GM19324 (cell line): ENCODE measurements at regions not wholly inside any gene's neighbourhood (a gene's known extent, or its start where the extent isn't known, plus 50 kb on each side); places are given as distances from the start of the nearest gene placed in this dataset.

Source experiments
- ATAC-seq: cut with Tn5 transposase; IDR thresholded peaks from one replicate; pipeline ENCODE4 v1.9.1; 2021; ENCODE audit warnings: mild to moderate bottlenecking, moderate library complexity; ENCODE audit not compliant: unreplicated experiment, low FRiP score

DNA sequence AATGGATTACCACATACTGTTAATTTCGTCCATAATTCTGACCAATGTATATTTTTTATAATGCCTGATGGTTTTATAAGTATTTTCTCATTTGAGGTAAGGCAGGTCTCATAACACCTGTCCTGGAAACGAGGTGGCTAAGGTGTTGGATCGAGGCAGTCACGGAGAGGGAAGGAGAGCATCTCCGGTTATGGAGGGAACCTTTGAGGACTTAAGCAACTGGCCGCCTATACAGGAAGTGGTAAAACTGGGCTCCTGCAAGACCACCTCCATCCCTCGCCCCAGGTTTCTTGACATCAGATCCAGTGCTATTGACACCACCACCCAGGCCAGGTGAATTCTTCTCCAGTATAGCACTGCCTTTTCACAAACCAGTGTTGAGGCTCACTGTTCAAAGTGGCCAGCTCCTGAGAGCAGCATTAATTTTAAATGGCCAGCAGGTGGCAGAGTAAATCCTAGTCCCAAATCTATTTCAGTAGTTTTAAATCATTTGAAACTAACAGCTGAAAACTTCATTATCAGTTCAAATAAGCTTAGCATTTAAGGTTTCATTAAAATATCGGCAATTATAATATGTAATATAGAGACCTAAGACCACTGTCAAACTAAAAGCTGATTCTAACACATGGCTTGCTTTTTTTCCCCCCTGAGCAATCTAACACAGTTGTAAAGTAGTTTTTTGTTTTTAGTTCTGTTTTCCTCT lies 100.8 kb downstream of the PPM1A start:
- peak; percentile 62 for ATAC-seq

DNA sequence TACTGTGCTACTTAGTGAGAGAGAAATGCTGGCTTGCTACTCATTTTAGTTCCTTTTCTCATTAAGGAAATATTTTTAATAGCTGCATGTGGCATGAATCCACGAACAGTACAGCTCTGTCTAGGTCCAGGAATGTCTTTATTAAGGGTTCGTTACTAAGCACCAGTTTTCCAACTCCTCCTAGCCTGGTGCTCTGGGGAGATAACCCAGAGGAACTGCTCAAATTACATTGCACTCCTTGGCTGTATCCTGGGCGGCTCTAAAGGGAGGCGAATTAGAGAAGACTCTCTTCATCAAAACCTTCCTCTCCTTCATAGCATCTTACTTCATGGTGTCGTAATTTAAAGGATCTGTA lies 101.3 kb downstream of the PPM1A start:
- no peak for ATAC-seq

DNA sequence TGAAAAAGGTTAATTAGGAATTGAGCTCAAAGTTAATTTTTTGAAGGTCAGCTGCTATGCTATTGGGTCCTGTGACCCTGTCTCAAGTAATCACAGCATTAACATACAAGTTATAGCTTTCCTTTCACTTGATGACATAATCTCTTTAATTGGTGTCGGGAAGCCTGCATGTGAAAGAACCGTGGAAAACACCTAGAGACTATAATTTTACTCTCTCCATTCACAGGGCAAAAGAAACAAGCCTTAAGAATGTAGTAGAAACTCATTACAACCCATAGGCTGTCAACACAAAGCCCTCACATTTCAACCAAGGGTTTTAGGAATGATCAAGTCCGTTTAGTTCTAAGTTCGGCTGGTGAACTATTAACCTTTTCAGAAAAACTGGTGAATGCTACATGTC lies 104.4 kb downstream of the PPM1A start:
- no peak for ATAC-seq

DNA sequence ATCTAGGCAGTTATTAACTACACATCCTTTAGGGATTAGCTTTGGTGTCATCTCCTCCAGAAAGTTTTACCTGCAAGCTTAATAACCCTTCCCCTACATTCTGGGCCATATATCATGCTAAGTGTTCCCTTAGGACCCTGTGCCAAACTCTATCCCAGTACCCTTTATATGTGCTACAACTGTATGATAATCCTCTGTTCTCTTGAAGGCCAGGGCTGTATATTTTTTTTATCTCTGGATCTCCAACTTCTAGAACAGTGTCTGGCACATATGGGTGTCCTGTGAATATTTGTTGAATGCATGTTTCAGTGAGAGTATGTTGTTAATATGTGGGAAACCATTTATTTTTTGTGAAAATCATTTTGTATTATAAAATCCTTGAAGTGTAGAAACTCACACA lies 106.7 kb downstream of the PPM1A start:
- ATAC-seq, result no peak

DNA sequence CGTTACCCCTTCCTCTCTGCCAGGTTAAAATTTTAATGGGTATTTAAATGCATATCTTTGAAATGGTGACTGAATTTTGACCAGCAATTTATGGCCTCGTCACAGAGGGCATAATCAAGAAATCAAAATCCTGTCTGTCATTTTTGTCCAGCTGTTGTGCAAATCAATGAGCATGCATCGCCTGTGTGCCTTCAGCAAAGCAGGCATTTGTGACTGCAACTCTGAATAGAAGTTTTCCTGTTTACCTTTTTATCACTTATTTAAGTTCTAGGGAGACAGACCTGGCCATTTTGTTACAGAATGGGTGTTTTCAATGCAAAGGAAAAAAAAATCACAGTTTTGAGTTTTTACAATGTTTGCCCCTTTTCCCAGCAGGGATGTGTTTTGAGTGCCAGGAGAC lies 107.4 kb downstream of the PPM1A start:
- ATAC-seq, result no peak

DNA sequence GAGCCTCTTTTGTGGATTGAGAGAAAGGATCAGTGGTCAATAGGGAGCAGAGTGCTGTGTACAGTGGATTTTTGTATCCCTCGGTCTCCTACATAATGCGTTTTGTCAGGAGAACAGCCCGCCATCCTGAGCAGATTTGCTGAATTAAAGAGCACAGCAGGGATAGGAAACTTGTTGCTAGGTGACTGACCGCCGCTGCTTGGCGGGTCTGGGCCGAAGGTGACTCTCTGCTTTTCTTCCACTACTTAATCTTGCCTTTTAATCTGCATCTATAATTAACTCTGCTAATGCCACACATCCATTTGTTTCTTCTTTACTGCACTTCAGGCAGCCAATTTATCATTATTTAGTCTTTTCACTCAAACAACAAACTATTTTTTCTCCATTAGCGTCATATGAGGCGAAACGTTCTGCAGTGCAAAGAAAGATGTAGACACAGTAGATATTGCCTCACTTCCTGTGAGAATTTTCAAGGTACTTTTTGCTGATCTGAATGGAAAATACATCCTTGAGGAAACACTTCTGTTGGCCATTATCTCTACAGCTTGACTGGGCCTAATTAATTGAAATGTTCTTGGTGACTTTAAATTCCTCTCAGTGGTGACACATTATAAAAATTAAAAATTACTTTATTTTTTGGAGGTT lies 108.0 kb downstream of the PPM1A start:
- ATAC-seq, result no peak

DNA sequence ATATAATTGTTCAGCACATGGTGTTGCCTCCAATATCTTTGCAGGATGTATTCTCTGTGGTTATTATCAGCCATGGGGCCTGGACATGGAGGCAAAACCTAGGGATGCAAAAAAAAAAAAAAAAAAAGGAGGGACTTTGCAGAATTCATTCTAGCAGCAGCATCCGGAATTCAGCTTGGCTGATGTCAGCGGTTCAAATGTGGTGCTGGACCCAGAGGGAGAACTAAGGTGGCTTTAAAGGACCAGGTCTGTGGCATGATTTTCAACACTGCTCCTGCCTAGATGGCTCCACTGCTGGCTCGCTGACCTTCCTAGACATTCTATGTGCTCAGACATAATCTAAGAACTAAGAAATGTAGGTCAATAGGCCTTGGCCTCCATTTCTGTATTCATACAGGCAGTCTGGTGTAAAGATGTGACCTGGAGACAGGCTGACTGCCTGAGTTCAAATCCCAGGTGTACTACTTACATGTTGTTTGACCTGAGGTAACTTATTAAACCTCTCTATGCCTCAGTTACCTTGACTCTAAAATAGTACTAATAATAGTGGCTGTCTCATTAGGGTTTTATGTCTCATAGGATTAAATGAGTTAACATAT lies 108.6 kb downstream of the PPM1A start:
- ATAC-seq, result no peak

DNA sequence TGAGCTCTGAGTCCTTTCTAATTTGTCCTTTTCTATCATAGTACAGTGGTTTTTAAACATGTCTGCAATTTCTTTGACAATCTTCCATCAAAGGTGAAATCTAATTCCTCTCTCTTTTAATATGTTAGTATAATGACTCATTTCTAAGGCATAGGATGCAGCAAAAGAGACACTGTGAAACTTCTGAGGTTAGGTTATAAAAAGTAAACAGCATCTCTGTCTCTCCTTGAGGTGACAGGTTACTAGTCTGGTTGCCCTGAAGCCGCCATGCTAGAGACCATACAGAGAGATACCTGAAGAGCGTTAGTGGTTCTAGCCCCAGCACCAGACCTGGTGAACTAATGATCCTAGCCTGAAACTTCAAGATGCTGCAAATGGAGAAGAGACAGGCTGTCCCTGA lies 114.3 kb downstream of the PPM1A start:
- ATAC-seq, result no peak

DNA sequence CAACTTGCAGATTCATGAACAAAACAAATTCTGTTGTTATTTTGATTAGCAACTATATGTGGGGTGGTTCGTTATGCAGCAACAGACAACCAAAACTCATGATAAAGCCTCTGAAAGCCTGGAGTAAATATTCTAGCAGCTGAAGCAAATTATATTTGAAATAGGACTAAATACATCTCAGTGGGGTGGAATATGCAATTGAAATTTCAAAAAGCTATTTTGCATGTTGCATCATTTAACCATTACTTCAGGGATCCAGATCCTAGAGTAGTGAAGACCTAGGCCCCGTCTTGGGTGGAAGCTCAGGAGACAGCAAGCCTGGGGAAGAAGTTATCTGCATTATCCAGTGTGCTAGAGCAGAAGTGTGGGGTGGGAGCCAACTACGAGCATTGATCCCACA lies 114.7 kb downstream of the PPM1A start:
- no peak for ATAC-seq

DNA sequence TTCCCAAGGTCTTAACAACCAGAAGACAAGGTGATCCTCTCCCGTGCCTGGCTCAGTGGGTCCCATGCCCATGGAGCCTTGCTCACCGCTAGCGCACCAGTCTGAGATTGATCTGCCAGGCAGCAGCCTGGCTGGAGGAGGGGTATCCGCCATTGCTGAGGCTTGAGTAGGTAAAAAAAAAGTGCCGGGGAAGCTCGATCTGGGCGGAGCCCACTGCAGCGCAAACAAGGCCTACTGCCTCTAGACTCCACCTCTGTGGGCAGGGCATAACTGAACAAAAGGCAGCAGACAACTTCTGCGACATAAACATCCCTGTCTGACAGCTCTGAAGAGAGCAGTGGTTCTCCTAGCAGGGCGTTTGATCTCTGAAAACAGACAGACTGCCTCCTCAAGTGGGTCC lies 104.0 kb downstream of the C14orf39 start:
- no peak for ATAC-seq
